HUES48 (cell line): ENCODE measurements at regions not wholly inside any gene's neighbourhood (a gene's known extent, or its start where the extent isn't known, plus 50 kb on each side); places are given as distances from the start of the nearest gene placed in this dataset.

Source experiments
- H3K27ac ChIP-seq: one replicate; pipeline ENCODE4 v1.7.0; 2013; ENCODE audit warnings: low read depth, low read length, inconsistent platforms
- H3K27me3 ChIP-seq: 2 replicates; pipeline ENCODE4 v1.6.1; 2013; ENCODE audit warnings: mild to moderate bottlenecking, low read length; ENCODE audit not compliant: control insufficient read depth, insufficient read depth
- H3K36me3 ChIP-seq: 2 replicates; pipeline ENCODE4 v1.6.1; 2013; ENCODE audit warnings: low read length; ENCODE audit not compliant: control insufficient read depth, insufficient read depth
- H3K4me1 ChIP-seq: 2 replicates; pipeline ENCODE4 v1.6.1; 2013; ENCODE audit warnings: mild to moderate bottlenecking, low read length; ENCODE audit not compliant: control insufficient read depth, insufficient read depth
- H3K4me3 ChIP-seq: 2 replicates; pipeline ENCODE4 v1.5.1; 2013; ENCODE audit warnings: mild to moderate bottlenecking, low read depth, low read length
- H3K9ac ChIP-seq: 2 replicates; pipeline ENCODE4 v1.6.1; 2013; ENCODE audit warnings: mild to moderate bottlenecking, low read depth, low read length, moderate library complexity
- H3K9me3 ChIP-seq: 2 replicates; pipeline ENCODE4 v1.6.1; 2013; ENCODE audit warnings: low read length; ENCODE audit not compliant: control insufficient read depth, insufficient read depth

- Histone ChIP-seq H3K9me3 (no peaks in the 10 kb centered on the region), H3K4me3 (no peak overlapping the region), H3K27ac (no peak overlapping the region), H3K9ac (no peak overlapping the region; the same call in 1 of the 2 replicates), H3K36me3 (no peaks in the 10 kb centered on the region), H3K27me3 (no peaks in the 10 kb centered on the region), H3K4me1 (peaks cover 21% of the 10 kb centered on the region)
Observed at GRCh38 chr13:37383856-37384370, 214.7 kb downstream of the POSTN start.

DNA sequence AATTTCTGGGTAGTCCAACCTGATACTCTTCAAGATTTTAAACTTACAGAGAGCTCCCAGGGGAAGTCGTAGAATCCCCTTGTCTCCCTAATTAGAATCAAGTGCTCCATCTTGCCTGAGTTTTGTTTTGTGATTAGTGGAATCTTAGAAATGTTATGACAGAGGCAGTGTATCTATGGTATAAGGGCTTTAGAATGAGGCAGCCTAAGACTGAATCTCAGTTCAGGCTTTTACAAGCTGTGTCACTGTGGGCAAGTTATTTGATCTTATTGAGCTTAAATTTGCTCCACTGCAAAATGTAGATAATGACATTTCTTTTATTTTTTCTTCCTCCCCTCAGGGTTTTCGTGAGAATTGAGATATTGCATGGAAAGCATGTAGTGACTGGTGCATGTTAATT lies 215.5 kb downstream of the POSTN start:
- H3K36me3 ChIP-seq, result no peaks in the 10 kb centered on the region
- H3K9ac ChIP-seq, result no peak overlapping the region
- no peaks in the 10 kb centered on the region for H3K27me3 ChIP-seq
- no peak overlapping the region for H3K27ac ChIP-seq
- no peak overlapping the region for H3K4me3 ChIP-seq
- no peaks in the 10 kb centered on the region for H3K9me3 ChIP-seq
- peaks cover 21% of the 10 kb centered on the region for H3K4me1 ChIP-seq

DNA sequence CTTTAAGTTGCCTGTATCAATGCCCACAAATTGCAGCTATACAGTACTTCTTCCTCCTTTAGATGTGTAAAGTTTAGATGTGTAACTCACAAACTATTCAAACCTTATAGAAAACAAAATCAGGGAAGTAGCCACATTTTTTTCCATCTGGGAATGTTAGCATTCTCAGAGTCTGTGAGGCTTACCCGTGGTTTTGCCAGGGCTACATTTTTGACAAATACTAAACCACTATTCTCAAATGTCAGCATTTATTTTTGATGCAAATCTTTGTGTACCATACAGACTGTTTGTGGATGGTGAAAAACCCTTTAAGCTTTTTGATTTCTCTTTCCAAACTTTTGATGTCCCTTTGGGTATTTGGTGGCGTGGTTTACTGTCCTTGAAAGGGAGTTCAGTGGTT lies 216.4 kb downstream of the POSTN start:
- Histone ChIP-seq H3K9me3 (no peaks in the 10 kb centered on the region), H3K4me1 (peaks cover 21% of the 10 kb centered on the region), H3K27ac (no peak overlapping the region), H3K27me3 (no peaks in the 10 kb centered on the region), H3K4me3 (no peak overlapping the region), H3K9ac (no peak overlapping the region), H3K36me3 (no peaks in the 10 kb centered on the region)

- H3K9me3 ChIP-seq, result no peaks in the 10 kb centered on the region
- H3K27me3 ChIP-seq, result no peaks in the 10 kb centered on the region
- no peak overlapping the region for H3K9ac ChIP-seq
- no peak overlapping the region for H3K27ac ChIP-seq
- no peak overlapping the region for H3K4me3 ChIP-seq
- H3K36me3 ChIP-seq, result no peaks in the 10 kb centered on the region
- peaks cover 21% of the 10 kb centered on the region for H3K4me1 ChIP-seq
Observed at GRCh38 chr13:37381502-37381901, 217.1 kb downstream of the POSTN start.

- Histone ChIP-seq H3K9me3 (no peaks in the 10 kb centered on the region), H3K4me1 (peaks cover 6% of the 10 kb centered on the region), H3K36me3 (no peaks in the 10 kb centered on the region), H3K27ac (no peak overlapping the region), H3K27me3 (no peaks in the 10 kb centered on the region), H3K4me3 (no peak overlapping the region), H3K9ac (no peak overlapping the region)
Observed at GRCh38 chr13:37379841-37380240, 218.7 kb downstream of the POSTN start.

DNA sequence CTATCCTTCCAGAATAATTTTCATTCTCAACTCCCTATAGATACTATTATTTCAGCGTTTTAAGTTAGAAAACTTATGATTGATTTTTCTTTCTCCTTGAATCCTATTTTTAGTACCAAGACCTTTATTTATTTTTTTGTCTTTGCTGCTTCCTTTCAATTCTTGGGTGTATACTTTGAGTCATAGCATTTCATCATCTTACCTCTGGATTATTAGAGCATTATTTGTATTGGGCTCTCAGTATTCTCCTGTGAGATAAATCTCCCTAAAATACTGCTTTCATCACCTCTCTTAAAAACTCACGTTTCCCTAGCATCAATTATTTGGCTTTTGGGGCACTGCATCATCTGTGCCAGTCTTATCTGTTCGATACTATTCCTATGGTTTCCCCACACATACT lies 222.8 kb downstream of the POSTN start:
- Histone ChIP-seq H3K27ac (no peak overlapping the region), H3K27me3 (no peaks in the 10 kb centered on the region), H3K4me1 (no peaks in the 10 kb centered on the region), H3K4me3 (no peak overlapping the region), H3K9me3 (no peaks in the 10 kb centered on the region), H3K9ac (no peak overlapping the region), H3K36me3 (no peaks in the 10 kb centered on the region)

DNA sequence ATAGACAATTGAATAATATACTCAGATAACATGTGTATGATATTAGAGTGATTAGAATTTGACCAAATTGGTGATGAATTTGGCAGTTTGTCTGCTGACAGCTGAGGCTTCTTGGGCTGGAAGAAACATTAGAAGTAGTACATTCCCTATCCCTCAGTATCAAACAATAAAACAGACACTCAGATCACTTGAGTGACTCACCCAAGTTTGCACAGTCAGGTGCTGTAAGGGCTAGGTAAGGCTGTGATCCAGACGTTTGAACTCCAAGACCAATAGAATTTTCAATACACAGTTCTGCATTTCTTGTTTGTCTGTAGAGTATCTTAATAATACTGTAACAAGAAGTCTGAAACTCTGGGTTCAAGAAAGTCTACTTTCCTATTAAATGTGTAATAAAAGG lies 223.5 kb downstream of the POSTN start:
- no peak overlapping the region for H3K4me3 ChIP-seq
- no peaks in the 10 kb centered on the region for H3K4me1 ChIP-seq
- H3K36me3 ChIP-seq, result no peaks in the 10 kb centered on the region
- H3K27me3 ChIP-seq, result no peaks in the 10 kb centered on the region
- no peak overlapping the region for H3K27ac ChIP-seq
- H3K9ac ChIP-seq, result no peak overlapping the region
- H3K9me3 ChIP-seq, result no peaks in the 10 kb centered on the region

DNA sequence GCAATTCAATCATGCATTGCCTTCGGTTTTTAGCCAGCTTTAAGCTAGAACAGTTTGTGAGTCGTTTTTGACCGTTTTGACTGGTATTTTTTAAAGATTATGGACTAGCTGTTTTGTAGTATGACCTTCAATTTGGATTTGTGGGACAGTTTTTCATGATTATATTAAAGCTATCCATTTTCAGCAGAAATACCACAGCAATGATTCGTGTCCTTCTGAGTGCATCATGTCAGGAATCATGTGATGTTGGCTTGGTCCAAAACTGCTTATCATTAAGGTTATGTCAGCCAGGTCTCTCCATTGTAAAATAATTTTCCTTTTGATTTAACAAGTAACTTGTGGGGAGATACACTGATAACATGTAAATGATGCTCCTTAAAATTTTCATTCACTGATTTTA lies 229.0 kb downstream of the POSTN start:
- Histone ChIP-seq H3K9ac (no peak overlapping the region), H3K9me3 (no peaks in the 10 kb centered on the region), H3K27ac (no peak overlapping the region), H3K4me1 (no peaks in the 10 kb centered on the region), H3K36me3 (no peaks in the 10 kb centered on the region), H3K4me3 (no peak overlapping the region), H3K27me3 (no peaks in the 10 kb centered on the region)

GRCh38 chr13:37368501-37368900 lies 230.1 kb downstream of the POSTN start:
- Histone ChIP-seq H3K36me3 (no peaks in the 10 kb centered on the region), H3K9ac (no peak overlapping the region), H3K27me3 (no peaks in the 10 kb centered on the region), H3K4me3 (no peak overlapping the region), H3K9me3 (no peaks in the 10 kb centered on the region), H3K27ac (no peak overlapping the region), H3K4me1 (no peaks in the 10 kb centered on the region)

DNA sequence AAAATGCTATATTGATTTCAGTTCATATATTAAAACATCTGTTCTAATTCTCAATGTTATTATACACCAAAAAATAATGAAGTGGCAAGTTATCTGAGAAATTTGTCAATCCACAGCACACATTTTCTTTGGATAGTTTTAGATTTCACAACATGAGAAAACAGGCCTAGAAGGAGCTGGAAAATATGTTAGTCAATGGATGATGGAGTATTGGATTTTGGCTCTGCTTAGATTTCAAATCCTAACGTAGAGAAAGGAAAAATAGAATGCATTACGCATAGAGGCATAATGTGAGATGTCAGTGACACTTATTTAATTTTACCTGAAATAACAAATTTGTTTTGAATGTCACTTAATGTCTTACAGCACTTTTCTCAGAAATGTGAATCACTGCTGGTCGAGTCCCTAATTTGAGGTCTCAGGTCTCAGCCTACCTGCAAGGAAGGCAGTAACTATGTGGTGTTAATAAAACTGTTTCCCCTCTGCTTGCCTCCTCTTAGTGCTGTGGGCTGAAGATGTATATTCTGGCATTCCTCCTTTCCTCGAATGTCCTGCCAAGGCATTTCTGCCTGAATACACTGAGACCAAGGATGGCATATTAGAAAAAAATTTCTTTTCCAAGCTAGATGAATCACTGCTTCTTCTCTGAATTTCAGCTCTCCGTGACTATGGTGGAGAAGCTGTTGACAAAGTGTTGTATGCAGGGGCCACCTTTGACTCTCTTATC lies 232.4 kb downstream of the POSTN start:
- Histone ChIP-seq H3K27ac (no peak overlapping the region), H3K9ac (no peak overlapping the region), H3K9me3 (no peaks in the 10 kb centered on the region), H3K36me3 (no peaks in the 10 kb centered on the region), H3K4me1 (no peaks in the 10 kb centered on the region), H3K27me3 (no peaks in the 10 kb centered on the region), H3K4me3 (no peak overlapping the region)

DNA sequence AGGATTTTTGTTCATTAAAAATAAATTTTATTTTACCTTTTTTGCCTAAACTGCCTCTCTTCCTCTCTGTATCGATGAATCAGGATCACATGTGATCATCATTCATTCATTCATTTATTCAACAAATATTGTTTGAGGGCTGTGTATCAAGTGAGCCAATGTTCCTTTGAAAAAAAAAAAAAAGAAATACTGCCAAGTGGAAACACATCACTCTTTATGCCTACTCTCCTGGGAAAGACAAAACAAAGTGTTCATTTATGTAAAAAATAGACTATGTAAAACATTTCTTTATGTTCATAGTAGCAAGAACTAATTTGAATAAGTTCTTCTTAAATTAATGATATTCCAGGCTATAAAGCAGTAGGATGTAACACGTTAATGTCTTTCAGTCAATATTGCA lies 233.1 kb downstream of the POSTN start:
- H3K9me3 ChIP-seq, result no peaks in the 10 kb centered on the region
- no peaks in the 10 kb centered on the region for H3K4me1 ChIP-seq
- H3K4me3 ChIP-seq, result no peak overlapping the region
- H3K36me3 ChIP-seq, result no peaks in the 10 kb centered on the region
- no peak overlapping the region for H3K9ac ChIP-seq
- H3K27me3 ChIP-seq, result no peaks in the 10 kb centered on the region
- H3K27ac ChIP-seq, result no peak overlapping the region
